NCI-H146 (cell line): ENCODE measurements at regions not wholly inside any gene's neighbourhood (a gene's known extent, or its start where the extent isn't known, plus 50 kb on each side); places are given as distances from the start of the nearest gene placed in this dataset.
"Not testable (repeated sequence)": the region's sequence is repeated elsewhere in the genome, so short reads cannot be mapped to it uniquely, and the experiment has no call there.

Experiments used
- DNase-seq: peaks from one replicate; lab custom pipeline; 2025; lab: John Stamatoyannopoulos, UW

DNA sequence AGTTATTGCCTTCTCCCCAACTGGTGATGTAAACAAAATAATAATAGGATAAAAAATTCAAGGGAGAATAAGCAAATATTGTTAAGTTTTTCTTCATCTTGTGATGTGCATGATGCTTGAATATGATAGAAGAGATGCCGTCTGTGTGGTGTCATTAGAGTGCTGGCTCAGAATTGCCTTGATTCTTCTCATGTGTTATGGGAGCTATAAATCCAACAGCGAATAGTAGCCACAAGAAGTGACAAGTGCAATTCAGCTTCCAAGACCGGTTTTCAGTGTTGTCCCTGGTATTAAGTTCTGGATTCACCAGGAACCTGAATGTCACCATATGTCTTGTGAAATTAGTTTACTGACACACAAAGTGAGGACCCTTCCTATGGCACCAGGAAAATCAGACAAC, 547.0 kb downstream of the NSUN3 start:
- DNase-seq, result no peak

DNA sequence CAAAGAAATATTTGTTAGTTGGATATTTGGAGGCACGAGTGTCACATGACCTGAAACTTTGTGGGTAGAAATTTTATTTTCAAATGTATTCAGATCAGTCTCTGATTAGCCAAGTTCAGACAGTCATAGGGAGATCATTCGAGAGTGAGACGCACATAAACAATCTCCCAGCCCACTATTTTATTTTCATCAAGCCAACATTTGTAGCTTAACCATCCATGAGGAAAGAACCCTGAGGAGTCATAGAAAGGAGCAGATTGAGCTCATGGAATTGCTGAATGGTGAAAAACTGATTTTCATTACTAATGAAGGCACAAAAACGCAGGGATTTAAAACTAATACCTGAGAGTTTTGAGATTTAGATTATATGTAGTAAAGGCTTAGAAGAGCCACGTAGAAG, 548.7 kb downstream of the NSUN3 start:
- DNase-seq, result no peak

DNA sequence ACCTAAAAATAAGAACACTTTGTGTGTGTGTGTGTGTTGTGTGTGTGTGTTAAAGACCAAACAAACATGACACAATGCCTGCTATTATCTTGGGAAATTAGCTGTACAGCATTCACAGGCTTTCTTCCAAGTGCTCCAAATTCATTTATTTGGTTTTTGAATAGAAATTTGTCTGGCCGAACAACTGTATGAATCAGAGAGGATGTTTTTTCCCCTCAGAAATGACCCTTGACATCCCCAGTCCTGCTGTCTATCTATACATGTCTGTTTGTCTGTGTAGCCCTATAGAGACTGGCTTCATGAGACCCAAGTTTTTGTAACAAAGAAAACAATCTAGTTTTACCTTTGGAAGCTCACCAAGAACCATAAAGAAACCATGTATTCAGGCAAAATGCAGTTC, 549.8 kb downstream of the NSUN3 start:
- DNase-seq, result no peak

DNA sequence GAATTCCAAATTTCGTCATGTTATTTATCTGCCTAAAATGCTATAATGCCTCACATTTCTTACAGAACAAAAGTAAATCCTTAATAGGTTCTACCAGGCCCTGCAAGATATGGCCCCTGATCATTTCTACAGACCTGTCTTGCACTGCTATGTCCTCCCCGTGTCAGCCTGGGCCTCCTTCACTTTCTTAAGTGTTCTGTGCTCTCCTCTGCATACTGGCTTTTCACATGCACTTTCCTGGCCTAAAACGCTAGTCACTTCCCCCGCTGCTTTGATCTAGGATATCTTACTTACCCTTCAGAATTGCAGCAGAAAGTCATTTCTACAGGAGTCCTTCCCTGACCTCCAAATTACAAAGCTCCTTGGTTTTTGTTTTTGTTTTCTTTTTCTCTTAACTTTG, 551.3 kb downstream of the NSUN3 start:
- DNase-seq, result no peak

DNA sequence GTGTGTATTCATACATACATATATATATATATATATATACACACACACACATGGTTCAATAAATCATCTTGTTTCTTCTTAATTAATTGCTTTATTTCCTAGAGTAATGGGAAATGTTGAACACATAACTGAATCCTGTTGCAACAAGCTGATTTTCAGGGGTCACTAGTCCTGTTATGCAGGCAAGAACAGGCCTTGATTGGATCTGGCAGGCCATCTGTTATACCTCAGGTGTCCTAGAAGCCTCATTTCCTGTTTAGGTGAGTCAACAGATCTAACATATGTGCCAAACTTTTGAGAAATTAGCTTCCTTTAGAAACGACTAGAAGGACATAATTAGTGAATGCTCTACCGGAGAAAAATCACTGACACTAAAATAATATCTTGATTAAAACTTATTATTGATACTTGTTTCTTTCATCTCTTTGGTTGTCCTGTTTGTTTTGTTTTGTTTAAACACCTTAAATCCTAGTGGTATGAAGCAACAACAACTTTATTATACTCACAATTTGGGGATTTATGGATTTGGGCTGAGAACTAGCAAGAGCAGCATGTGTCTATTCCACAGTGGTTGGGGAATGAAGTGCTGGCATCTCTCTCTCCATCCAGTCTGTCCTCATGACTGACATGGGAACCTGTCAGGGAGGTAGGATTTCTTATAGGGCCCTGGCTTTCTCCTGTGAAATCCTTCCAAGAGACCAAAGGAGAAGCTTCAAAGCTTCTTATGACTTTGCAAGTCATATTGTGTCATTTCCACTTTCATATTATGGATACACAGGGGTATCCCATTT, 552.6 kb downstream of the NSUN3 start:
- DNase-seq, result no peak

DNA sequence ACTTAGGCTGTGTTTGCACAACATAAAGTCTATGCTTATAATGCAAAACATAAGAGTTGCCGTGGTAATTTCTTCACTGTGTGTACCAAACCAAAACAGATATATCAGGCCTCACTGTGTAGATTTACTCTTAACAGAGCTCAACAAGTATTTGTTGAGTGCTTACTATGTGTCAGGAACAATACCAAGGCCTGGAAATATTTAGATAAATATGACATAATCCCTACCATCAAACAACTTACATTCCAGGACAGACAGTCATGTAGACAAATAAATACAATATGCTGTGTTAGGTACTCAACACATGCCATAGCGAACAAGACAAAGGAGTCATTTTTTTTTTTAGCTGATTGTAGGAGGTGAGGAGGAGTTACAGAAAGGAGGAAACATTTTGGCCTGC, 554.0 kb downstream of the NSUN3 start:
- DNase-seq, result no peak

DNA sequence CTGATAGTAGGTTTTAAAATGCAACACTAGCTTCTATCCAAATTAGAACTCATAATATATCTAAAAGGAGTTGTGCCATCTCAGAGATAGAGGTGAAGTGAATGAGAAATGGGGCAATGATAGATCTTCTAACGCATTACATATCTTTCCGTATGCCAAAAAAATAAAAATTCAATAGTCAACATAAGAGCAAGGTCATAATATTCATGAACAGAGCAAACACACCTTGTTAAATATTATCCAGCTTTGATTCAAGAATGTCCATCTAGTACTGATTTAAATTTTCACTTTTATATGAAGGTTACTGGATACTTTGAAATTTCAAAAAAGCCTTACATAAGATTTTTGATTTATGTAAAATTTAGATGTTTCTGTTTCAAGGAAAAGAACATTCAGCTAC, 554.5 kb downstream of the NSUN3 start:
- DNase-seq, result no peak

DNA sequence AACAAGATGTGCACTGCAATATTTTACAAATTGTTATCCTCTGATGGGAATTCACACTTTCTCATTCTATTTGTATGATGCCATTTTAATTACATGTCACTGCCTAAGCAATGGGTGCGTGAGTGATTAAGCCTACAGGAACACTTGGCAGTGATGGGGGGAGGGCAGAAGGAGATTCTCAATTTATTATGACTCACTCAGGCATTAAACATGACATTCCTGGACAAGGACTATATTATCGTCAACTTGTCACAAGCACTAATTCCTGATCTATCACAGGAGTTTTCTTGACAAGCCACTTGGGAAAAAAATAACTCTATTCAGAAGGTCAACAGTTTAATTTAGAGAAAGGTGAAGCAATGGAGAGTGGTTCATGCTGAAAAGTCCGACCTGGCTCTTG, 556.8 kb downstream of the NSUN3 start:
- DNase-seq, result no peak

DNA sequence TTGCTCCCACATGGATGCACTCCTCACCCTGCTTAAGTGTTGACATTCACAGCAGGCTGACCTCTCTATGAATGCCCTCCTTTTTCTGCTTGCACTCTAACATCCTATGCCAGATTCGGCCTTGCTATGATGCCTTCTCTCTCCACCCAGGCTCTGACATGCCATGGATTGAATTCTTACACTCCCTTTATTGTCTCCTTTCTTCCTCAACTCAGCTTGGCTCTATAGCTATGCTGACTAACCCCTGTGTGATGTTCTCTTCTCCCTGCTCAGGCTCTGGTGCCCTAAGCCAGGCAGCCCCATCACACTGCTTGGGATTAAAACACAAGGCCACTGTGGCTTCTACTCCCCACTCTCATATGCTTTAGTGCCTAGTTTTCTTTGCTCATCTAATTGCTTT, 563.7 kb downstream of the NSUN3 start:
- no peak for DNase-seq

DNA sequence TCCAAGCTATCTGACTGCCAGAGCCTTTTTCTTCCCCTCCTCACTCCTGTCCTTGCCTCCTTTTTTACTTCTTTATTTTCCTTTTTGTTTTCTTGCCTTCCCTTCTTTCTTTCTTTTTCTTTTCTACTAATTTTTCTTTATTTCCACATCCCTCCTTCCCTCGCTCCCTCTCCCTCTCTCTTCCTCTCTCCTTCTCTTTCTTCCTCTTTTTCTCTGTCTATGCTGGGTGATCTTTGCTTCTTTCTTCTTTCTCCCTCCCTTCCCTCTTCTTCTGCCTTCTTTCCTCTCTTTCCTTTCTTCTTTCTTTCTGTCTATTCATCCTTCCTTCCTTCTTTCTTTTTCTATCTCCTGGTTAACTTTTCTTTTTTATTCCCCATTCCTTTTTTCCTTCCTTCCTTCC, 564.8 kb downstream of the NSUN3 start:
- no peak for DNase-seq

DNA sequence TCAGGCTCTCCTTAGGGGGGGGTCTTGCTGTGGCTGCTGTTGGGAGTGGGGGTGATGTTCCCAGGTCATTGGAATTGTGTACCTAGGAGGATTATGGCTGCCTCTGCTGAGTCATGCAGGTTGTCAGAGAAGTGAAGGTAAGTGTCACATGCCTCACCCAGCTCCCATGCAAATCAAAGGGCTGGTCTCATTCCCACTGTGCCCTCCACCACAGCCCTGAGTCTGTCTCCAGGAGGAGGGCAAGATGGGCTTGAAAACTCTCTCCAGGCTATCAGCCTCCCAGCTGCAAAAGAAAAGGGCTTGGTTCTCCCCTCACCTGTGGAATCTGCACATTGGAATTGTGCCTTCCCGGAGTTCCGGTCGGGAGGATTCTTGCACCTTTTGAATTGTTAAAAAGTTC, 580.5 kb downstream of the NSUN3 start:
- no peak for DNase-seq

DNA sequence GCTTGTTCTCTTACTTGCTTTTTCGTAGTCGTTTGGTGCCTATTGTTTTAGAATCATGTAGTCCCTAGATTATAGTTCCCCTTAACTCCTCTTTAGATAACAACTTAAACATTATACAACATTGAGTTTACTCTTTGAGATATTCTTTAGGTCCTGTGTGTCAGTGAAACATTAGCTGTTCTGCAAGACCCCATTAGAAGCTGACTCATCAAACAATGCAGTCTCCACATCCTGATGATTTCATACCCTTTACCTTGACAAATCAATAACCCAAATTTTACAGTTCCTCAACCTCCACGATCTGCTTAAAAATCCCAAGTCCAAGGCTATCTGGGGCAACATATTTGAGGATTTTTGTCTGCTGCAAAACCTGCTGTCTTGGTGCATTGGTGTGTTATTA, 582.9 kb downstream of the NSUN3 start:
- no peak for DNase-seq

DNA sequence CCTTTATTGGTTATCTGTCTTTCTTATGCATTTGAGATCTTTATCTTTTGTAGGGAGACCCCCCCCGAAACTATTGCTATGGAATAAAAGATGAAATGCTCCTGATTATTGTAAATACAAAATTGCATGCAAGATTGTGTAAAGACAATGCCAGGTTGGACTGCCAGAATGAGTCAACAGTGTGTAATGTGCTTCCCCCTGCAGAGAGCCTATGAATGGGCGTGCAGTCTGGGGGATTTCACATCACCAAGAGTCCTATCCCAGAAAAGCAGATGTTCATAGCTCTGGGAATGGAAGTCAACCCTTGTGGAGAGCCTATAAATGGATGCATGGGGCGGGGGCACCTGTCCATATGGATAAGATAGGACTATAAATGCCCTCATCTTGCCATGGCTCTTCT, 584.3 kb downstream of the NSUN3 start:
- no peak for DNase-seq

DNA sequence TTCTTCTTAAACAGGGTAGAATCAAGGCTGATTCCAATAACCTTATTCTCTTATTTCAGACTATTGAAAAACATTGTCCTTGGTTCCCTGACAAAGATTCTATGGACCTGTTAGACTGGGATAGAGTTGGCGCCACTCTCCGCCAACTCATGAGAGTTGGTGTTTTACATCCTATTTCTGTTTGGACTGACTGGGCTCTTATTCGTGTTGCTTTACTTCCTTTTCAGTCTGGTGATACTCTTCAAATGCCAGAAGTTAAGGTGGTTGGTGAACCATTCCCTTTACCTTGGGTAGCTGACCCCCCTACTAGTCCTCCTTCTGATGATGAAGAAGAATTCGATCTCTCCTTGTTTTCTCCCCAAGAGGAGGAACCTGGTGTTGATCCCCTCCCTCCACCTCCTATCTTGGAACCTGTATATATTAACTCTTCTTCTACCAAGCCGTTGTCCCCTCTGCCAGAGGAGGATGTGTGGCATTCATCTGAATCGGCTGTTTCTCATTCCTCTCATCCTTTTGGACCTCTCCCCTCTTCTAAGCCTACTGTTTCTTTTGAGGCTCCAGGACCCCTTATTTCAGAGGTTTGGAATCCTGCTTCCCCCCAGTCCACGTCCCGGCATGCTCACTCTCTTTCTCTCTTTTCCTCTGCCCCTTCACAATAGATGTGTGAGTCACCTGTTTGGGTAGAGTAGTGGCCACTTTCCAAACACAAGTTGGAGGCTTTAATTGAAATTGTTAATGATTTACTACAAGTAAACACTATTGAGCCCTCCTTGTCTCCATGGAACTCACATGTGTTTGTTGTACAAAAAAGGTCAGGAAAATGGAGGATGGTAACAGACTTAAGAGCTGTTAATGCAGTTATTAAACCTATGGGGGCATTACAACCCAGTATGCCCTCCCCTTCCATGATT, 585.7 kb downstream of the NSUN3 start:
- not testable (repeated sequence) for DNase-seq

DNA sequence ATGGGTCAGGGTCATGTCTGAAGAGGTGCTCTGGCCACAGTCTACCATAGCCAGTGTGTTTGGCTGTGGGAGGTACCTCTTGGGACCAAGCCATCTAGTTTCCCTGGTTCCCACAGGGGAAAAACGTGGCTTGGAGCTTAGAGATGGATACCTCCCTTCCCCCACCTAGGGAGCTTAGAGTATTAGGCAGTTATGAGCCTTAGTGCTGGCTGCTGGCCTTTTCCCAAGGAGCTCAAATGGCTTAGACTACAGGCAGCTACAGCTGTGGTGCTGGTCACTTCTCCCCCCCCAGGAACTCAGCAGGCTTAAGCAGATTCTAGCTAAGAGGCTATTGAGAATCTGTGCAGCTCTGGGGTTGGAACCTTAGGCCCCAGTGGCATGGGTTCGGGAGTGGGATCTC, 591.2 kb downstream of the NSUN3 start:
- DNase-seq, result no peak

DNA sequence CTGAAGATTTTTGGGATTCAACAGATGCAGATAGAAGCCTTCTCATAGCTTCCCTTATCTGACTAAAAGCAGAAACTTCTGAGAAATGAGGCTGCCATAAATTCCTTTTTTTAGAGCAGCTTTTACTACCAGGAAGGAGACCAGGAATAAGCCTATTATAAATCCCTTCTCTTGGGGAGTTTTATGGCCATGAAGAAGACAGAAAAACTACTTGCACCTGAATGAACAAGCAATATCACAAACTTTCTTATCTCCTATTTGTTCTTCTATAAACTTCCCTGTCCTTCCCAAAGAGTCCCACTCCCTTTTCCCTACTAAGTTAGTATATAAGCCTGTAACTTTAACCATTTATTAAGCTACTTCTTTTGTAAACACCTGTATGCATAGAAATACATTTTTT, 603.1 kb downstream of the NSUN3 start:
- no peak for DNase-seq

DNA sequence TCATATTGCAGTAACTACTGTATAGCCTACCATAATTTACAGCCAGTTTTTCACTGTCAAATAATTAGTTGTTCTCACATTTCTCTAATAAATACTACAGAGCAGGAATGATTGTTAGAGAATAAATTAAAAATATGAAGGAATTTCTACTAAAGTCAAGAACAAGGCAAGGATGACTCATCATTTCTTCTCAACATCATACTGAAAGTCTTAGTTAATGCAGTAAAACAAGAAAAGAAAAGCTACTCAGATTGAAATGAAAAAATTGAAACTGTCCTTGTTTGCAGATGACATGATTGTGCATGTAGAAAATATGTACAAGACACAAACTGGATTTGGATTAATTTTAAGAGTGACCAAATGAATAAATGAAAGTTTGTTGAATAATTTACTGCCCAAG, 608.2 kb downstream of the NSUN3 start:
- no peak for DNase-seq

DNA sequence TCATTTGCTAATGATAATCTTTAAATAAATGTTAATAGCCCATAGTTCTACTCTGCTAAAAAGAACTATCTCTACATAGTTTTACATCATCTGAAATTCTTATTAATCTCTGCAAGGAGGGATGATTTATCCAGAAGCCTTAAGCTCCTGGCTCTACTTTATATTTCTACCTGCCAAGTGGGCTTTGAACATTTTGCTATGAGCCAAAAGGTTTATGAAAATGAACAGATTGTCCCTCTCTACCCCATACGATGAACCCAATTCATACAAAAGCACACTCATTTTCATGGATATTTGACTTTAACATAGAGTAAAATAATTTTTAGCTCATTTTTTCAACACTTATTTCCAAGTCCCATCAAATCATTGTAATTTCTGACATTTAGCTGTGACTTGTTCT, 611.0 kb downstream of the NSUN3 start:
- no peak for DNase-seq

DNA sequence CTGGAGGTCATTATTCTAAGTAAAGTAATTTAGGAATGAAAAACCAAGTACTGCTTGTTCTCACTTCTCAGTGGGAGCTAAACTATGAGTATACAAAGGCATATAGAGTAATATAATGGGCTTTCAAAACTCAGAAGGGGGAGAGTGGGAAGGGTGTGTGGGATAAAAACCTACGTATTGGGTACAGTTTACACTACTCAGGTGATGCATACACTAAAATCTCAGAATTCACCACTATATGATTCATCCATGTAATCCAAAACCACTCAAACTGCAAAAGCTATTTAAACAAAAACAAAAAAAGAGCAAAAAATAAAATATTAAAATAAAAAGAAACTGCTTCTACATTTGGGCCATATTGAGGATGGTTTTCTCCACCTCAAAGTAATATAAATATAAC, 623.3 kb downstream of the NSUN3 start:
- no peak for DNase-seq

DNA sequence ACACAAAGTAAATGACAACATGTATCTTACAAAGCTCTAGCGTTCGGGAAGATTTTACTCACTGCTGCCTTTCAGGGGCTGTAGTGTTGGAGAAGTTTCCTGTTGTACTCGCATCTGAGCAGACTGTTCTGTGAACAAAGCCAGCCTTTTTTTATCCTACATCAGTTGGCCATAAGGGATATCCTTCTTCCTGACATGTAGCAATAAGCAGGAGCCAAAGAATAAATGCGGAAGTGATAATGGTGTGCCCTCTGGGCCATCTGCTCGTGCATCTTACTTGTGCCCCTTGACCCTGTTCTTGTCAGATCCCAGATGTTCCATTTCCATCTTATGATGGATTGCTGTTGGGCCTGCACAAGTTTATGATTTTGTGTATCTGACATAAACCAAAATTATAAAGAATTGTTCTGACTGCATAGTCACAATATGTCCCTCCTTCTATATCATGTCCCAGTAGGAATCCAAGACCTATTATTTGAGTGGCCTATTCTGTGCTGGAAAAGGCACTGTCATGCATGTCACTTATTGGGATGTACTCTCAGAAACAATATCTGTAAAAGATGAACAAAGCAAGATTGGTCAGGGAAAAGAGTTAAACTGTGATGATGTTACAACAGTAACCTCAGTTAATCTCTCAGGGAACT, 631.3 kb downstream of the NSUN3 start:
- no peak for DNase-seq

DNA sequence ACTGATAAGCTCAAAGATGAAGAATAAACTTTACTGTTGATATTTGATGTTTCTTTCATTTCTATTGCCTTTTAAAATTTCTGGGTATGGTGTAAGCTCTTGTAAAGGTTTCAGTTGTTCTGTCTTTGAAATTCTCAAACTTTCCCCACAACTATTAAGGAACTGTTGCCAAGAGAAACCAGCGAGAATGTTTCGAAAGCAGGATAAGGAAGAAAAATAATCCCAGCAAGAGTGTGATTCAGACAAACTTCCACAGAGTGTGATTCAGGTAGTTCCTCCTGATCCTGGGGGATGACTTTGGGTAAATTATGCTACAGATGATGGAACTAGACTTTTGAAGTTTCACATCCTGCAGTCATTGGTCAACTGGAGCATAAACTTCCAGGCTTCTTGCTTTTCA, 632.0 kb downstream of the NSUN3 start:
- no peak for DNase-seq

DNA sequence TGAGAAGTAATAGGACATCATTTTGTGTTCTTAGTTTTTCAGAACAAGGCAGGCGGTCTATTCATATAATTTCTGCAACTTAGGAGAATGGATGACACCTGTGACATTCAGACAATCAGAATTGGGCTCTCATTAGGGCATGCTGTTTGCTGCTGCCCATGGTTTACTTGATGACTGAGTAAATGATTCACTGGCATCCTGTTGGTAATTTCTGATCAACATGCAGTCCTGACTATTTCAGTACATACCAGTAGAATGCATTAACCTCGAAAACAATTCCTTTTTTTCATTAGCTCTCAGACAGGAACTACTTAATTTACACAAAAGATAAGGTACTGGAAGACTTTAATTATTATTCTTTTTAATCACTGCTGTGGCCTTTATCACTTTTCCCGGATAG, 641.6 kb downstream of the NSUN3 start:
- no peak for DNase-seq
